Brain pericyte (primary cell): ENCODE measurements at regions not wholly inside any gene's neighbourhood (a gene's known extent, or its start where the extent isn't known, plus 50 kb on each side); places are given as distances from the start of the nearest gene placed in this dataset.

Experiments
- DNase-seq: peaks from one replicate; pipeline ENCODE4 v3.0.0-alpha.2; 2012; ENCODE audit warnings: low read depth, low spot score

DNA sequence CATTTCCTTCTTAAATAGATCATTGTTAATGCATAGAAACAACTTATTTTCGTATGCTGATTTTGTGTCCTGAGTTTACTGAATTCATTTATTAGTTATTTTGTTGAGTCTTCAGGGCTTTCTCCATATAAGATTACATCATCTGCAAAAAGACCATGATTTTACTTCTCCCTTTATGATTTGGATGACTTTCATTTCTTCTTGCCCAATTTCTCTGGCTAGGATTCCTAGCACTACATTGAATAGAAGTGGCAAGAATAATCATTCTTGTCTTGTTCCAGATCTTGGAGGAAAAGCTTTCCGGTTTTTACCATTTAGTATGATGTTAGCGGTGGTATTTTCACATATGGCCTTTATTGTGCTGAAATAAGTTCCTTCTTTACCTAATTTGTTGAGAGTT is 303.0 kb upstream of the RTL1 start:
- DNase-seq, result no peak

DNA sequence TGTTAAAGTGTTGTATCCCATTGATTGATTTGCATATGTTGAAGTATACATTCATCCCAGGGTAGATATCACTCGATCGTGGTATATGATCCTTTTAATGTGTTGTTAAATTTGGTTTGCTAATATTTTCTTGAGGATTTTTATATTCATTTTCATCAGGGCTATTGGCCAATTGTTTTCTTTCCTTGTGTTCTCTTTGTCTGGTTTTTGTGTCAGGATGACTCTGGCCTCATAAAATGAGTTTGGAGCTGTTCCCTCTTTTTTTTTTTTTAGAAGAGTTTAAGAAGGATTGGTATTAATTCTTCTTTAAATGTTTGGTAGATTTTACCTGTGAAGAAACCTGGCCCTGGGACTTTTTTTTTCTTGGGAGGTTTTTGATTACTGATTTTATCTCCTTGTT is 303.5 kb upstream of the RTL1 start:
- no peak for DNase-seq

DNA sequence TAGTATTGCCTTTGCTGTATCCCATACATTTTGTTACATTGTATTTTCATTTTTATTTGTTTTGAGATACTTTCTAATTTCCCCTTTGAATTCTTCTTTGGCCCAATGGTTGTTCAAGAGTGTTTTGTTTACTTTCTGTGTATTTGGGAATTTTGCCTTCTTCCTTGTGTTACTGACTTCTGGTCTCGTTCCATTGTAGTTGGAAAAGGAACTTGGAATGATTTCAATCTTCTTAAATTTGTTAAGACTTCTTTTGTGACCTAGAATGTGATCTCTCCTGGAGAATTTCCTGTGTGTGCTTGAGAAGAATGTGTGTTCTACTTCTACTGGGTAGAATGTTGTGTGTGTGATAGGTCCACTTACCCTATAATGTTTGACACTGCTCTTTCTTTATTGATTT is 304.4 kb upstream of the RTL1 start:
- DNase-seq, result no peak

DNA sequence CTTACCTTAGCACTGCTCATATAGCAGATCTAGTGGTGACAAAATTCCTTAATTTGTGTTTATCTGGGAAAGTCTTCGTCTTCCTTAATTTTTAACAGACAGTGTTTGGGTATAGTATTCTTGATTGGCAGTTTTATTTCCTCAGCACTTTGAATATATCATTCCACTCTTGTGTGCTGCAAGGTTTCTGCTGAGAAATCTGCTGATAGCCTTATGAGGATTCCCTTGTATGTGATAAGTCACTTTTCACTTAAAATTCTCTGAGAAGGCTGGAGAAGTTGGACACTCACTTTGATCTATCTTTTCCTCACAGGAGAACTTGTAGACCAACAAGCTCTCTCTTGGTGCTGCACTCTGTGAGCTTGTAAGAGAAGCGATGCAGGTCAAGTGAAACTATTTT is 306.1 kb upstream of the RTL1 start:
- no peak for DNase-seq

DNA sequence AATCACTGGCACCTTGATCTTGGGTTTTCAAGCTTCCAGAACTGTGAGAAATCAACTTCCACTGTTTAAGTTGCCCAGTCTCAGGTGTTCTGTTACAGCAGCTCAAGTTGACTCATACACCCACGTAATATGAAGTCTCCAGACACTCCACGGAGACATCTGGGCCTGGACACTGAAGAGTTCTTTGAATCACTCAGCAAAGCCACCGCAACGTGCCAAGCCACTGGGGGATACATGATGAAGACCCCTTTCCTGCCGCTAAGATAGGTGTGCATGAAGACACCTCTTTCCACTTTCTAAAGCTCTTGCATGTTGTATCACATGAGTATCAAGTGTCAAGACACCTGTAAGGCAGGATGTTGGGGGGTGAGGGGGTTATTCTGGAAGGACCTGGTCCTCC is 311.7 kb upstream of the RTL1 start:
- no peak for DNase-seq

DNA sequence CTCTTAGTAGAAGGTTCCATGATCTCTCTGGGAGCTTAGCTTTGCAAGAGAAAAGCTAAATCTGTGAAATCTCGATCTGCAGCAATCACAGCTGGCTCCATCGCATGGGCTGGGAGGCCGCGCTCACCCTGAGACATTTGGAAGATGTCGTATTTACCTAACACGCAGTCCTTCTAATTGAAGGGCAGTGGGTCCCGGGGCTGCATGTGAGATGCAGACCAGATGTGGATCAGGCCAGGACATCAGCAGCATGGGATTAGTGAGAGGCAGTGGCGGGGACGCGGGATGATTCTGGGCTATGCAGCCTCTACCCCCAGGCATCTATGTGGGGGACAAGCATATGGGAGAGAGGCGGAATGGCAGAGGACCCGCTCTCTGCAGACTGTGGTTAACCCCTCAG is 312.4 kb upstream of the RTL1 start:
- no peak for DNase-seq

DNA sequence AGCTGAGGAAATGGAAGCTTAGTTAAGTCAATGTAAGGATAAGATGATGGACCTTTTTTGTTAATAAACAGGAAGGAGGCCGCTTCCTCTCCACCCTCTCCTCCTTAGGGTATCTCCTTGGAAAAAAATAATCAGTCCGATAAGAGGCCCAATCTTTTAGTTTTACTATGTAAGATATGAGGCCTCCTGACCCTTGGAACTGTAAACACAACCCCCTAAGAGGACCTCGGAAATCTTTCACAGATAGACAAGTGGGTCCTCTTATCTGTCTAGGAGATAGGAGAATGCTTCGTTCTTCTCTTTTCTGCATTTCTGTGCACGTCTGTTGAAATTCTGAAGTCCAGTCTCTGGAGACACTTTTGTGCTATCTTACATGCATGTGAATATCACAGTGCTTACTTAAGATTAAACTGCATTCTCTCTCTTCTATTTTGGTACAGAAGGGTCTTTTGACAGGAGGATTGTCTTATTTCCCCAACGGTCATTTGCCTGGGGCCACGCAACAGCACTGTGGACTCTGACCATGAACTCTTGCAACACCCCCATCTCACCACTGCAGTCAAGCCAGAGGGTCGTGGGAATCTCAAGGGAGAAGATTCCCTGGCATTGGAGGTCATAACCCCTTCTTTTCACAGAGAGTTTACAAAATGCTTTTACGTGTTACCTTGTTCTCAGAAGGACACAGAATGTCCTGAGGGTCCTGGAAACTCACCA is 313.0 kb upstream of the RTL1 start:
- no peak for DNase-seq

DNA sequence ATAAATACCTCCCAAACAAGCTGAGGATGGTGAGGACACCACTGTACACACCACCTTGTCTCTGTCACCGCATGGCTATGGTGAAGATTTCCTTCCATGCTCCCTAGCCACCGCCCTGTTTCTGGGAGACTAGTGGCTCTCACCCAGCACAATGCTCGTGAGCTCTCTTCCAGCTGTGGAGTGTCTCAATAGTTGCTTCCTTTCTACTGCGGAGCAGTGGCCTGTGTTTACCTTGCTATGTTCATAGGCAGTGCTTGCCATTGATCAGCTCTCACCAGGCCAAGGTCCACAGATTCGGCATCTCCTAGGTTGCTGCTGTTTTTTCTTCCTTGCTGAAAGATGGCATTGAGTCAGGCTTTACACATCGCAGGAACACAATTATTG is 313.6 kb upstream of the RTL1 start:
- DNase-seq, result no peak

DNA sequence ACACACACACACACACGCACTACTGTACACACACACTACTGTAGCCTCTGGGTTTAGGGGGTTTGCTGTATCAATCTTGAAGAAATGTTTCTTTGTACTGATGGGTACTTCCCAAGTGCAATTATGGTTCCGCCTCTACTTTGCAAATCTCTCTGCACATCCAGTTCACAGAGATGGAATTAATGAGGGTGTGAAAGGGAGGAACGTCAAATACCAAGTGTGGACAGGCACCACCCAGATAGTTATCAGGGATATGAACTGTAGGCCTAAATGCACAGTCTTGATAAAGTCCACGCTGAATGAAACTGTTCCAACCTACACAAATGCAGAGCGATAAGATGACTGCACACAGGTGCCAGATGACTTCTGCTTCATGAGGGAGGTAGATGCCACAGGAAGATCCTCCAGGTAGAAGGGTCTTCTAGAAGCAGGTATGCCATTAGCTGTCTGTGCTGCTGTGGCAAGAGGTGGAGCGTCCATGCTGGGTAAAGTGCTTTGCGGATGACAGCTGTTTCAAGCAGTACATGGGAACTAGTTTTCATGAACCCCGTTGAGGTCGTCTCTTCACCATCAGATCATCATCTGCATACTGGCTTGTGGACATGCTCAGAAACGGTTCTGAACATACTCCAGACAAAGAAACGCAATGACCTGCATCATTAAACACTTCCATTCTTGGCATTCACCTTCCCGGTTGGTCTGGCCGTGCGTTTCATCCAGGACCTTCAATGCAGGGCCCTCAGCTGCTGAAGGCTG is 314.3 kb upstream of the RTL1 start:
- no peak for DNase-seq

DNA sequence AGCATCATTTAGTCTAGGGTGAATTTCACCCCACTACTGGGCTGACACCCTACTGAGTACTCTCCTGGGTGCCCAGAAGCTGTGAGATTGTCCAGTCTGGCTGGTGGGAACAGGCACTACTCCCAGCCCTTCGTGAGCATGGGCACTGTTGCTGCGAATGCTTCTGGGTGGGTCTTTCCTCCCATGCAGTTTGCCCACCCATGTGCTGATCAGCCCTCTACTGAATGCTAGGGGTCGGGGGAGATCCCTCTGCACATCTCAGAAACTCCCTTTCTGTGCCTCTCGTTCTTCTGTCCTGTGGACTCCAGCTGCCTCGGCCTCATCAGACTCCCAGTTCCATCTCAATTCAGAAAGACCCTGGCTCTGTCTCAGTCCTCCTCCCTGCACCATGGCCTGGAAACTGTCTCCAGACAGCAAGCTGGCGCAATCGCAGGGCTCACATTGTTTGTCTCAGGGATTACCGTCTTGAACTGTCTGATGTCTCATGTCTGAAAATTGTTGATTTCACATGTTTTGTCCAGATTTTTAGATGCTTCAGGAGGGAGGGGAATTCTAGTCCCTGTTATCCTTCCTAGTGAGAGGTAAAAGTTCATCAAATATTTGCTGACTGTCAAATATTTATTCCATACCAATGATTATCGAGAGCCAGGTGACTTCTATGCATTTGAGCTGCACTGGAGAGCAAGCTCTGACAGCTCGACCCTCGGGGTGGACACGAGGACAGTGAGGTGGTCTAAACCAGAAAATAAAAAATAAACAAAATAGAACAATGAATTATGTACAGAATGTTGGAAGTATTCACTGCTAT is 316.6 kb upstream of the RTL1 start:
- no peak for DNase-seq

DNA sequence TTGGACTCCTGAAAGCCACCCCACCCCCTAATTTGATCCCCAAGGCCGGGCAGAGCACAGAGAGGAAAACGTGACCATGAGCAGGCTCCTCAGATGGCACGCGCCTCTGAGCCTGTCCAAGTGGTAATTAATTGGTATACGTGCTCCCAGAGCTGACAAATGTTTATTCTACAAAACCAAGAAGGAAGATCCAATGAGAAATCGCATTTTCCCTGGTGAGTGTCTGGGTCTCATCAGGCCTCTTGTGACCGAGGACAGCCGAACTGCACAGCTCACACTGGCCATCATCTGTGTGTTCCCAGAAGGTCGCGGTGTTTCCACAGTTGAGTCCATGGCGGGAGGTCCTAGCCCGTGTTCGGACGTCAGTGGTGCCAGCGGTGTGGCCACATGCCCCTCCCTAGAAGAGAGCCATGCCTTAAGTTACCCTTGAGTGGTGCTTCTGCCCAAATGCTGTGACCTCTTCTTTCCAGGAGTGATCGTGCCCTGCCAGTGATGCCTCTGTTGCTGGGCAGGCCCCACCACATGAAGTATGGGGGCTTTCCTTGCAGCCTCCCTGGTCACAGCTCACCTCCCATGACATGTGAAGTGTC is 317.5 kb upstream of the RTL1 start:
- DNase-seq, result no peak

DNA sequence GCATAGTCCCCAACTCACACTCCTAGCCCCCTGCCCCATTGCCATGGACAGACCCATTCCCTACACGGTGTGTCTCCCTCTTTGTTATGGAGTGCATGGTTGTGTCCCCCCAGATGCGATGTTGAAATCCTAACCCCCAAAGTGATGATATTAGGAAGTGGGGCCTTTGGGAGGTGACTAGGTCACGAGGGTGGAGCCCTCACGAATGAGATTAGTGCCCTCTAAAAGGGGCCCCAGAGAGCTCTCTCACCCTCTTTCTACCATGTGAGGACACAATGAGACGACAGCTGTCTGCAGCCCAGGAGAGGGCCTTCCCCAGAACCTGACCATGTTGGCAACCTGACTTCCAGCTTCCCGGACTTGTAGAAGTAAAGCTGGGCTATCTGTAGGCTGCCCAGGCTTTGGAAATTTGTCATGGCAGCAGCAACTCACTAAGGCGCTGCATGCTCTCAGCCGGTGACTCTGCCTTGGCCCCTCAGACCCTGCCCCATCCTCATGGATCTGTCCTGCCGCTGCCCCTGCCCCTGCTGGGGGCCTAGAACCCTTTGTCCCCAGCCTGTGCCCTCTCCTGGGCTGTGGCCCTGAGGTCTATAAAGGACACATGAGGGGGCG is 318.1 kb upstream of the RTL1 start:
- no peak for DNase-seq

DNA sequence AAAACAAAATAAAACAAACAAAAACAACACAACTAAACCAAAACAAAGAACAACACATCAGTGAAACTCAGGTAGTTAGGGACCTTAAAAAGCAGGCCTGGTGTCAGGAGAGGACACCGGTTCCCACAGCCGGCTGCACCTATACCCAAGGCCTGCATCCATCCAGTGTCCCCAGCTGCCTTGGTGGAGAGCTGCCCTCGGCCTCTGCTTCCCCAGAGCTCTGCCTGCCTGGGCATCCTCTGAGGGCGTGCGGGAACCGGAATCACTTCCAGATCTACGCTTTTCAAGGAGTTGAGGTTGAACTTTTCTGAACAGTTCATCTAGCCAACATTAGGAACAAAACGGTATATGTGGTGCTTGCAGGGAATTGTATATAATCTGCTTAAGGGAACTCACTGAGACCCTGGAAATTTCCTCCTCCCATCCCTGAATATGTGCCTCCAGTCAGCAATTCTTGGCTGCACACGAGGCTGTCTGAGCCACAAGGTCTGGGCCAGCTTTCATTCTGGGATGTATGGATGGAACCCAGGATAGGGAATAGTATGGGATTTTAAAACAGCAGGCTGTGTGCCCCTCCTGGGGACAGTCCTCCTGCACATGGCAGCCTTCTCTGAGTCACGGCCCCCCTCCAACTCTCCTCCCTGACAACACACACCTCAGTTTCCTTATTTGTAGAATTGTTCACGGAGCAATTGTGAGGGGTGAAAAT is 319.0 kb upstream of the RTL1 start:
- DNase-seq, result no peak

DNA sequence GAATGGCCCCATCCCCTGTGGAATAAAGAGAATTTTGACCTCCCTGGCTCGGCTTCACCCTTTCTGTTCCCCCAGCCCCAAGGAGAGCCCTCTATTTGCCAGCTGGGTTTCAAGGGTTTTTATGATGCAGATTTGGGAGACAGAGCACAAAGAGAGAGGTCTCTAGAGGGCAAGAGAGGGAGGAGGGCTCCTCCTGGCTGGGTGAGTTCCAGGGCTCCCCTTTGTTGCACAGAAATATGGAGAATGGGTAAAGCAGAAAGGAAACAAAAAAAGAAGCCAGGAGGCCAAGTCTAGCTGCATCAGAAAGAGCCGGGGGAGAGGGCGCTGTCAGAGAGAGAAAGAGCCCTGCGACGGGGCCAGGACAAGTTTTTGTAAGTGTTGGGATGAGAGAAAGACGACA is 319.6 kb upstream of the RTL1 start:
- no peak for DNase-seq

DNA sequence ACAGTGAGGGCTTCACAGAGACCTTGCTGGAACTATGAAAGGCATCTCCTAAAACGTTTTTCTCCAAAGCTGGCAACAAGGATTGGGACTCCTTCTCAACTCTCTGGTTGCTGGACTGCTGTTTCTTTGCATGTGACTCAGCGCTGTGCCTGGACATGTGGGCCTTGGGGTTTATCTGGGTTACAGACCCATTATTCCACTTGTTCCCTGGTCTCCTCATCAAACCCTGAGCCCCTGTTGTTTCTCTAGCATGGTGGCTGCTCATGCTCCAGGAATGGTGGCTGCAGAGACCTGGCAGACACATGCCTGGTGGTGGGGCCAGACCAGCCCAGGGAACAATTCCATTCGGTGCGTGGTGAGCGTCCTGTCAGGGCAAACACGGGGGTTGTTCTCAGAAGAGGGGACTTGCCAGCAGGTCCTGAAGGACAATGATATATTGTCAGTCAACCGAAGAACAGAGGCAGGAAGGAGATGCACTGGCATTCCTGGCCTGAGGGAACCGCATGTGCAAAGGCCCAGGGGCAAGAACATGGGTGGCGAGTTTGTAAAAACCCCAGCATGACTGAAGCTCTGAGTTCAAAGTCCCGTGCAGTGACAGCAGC is 320.1 kb upstream of the RTL1 start:
- no peak for DNase-seq

DNA sequence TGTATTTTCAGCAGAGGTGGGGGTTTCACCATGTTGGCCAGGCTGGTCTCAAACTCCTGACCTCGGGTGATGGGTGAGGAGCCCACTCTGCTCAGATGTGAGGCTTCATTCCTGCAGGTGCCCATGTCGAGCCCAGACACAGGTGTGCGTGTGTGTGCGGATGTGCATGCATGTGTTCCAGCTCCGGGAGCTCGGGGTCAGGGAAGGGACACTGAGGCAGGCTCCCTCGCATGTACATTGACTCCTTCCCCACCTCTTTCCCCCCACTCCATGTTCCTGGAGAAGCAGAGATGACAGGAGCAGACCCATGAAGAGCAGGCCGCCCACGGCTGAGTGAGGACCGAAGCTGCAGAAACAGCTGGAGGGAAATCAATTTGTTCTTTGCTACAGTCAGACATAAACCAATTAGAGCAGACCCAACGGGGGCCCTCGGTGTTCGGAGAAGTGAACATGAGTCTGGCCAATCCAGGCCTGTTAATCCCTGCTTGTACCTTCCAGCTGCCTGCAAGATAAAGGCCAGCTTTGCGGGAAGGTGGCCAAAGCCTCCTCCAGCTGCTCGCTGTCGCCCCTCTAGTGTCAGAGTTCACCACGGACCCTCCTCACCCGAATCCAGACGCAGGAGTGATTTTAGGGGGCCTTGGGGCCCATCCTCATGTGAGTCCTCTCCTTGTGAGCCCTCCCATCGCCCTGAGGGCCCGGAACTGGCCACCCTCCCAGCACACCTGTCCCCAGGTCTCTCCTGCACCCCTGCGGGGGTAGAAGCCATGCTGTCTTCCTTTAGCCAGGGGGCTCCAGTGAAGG is 321.0 kb upstream of the RTL1 start:
- no peak for DNase-seq

DNA sequence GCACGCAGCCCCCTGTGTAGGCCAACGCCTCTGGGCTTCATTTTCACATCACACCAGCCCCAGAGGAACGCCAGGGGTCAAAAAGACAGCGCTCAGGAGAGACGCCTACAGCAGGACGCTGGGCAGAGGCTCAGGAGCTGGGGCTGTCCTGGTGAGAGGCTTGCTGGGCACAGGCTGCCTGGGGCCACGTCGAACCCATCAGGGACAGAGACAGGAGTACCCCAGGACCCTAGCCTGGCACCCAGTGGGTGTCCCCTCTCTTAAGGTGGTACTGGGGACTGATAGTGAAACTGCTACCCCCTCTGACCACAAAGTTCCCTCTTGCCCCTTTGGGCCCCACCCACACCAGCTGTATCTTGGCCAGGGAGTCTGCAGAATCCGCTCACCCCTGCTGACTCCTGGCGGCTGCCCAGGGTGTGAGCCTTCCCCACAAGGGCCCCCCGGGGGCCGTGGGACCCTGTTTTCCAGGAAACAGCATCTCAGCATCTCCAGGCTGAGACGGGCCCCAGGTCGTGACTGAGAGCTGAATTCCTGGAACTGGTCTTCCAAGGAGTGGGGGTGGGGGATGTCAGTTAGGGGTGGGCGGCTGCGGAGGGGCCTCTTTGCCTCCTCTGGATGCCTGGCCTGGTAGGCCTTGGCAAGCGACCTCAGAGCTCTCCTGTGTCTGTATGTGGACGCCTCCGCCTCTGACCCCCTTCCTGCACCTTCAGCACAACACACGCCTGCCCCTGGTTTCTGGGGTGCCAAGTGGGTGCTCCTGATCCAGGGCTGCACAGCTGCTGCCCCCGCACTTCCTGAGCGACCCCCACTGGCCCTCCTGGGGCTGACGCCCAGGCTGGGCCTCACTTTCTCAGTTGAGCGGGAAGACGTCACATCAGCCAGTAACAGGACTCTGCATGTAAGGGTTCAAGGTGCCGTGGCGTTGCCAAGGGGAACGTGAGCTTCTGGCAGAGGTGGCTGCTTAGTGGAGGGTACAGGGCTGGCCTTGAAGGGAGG is 321.9 kb upstream of the RTL1 start:
- DNase-seq, result no peak

DNA sequence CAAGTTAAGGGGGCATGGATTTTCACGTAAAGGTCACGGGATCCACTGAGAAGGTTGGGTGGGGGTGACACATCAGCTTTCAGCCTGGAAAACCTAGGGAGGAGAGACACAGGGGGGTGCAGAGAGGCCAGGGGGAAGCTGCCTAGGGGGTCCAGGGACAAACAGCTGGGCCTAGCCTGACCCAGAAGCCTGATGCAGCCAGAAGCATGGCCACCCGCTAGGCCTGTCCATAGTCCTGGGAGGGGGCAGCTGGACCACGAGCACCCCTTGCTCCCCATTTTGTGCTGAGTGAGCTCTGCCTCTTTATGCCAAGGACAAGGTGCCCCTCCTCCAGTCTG is 322.7 kb upstream of the RTL1 start:
- no peak for DNase-seq
